ENCODE measurements at regions not wholly inside any gene's neighbourhood (a gene's known extent, or its start where the extent isn't known, plus 50 kb on each side); places are given as distances from the start of the nearest gene placed in this dataset.

DNA sequence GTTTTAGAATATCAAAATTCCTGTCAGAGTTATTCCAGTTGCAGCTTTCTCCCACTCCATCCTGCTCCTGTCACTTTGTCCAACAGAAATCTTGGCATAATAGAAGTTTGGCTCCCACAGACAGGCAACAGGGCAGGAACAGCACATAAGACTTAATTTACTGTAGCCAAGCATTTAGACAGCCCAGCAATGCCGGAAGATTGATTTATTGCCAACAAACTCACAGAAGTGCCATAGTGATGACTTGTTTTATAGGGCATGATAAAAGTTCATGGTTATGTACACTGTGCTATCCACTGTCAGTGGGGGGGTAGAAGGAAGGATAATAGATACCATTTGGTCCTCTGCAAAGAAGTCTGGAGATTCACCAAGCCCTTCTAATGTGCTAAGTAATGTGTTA, 98.3 kb upstream of the CBLB start:
- TF ChIP-seq, protein P1, sequence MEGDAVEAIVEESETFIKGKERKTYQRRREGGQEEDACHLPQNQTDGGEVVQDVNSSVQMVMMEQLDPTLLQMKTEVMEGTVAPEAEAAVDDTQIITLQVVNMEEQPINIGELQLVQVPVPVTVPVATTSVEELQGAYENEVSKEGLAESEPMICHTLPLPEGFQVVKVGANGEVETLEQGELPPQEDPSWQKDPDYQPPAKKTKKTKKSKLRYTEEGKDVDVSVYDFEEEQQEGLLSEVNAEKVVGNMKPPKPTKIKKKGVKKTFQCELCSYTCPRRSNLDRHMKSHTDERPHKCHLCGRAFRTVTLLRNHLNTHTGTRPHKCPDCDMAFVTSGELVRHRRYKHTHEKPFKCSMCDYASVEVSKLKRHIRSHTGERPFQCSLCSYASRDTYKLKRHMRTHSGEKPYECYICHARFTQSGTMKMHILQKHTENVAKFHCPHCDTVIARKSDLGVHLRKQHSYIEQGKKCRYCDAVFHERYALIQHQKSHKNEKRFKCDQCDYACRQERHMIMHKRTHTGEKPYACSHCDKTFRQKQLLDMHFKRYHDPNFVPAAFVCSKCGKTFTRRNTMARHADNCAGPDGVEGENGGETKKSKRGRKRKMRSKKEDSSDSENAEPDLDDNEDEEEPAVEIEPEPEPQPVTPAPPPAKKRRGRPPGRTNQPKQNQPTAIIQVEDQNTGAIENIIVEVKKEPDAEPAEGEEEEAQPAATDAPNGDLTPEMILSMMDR (IDR thresholded peaks at IDR 0.05; ENCODE audit: poor library complexity), result no peak
- no peak for TF ChIP-seq EZH2 (IDR thresholded peaks at IDR 0.05; ENCODE audit: borderline replicate concordance)
